ENCODE measurements at regions not wholly inside any gene's neighbourhood (a gene's known extent, or its start where the extent isn't known, plus 50 kb on each side); places are given as distances from the start of the nearest gene placed in this dataset.

DNA sequence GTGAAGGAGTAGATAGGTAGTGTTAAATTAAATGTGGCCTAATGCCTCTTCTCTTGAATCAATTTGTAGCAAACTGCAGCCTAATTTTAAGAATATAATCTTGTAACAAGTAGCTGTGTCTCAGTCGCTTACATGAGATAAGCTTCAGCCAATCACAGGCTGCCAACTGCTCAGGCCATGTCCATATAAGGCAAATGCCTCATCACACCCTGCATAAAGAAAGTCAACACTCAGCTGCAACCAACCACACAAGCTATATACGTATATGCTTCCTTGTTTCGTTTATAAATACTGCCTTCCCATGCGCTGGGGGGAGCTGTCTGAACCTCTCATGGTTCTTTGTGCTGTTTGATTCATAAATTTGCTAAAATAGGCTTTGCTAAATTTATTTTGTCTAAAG lies 476.3 kb downstream of the TRIB2 start:
- Histone ChIP-seq H3K4me1 (ENCODE audit: control insufficient read depth, insufficient read depth, low read length) (no peaks in the 10 kb centered on the region), H3K27ac (ENCODE audit: control insufficient read depth, insufficient read depth) (no peak overlapping the region), H3K4me3 (no peak overlapping the region), H3K9ac (ENCODE audit: control insufficient read depth, insufficient read depth, low read length) (no peak overlapping the region), H3K4me2 (ENCODE audit: control insufficient read depth, insufficient read depth) (no peak overlapping the region), H2AFZ (ENCODE audit: control insufficient read depth, low read depth, low read length) (peak overlapping the region; percentile 40; the same call in 1 of the 2 replicates), H3K27me3 (replicated peaks in 1 of 2; ENCODE audit: control insufficient read depth in 2 of 2, insufficient read depth in 2 of 2, low read length in 1 of 2) (no peaks in the 10 kb centered on the region), H4K20me1 (ENCODE audit: control insufficient read depth, insufficient read depth) (no peaks in the 10 kb centered on the region), H3K36me3 (ENCODE audit: control insufficient read depth in 2 of 2, insufficient read depth in 2 of 2, low read length in 1 of 2) (no peaks in the 10 kb centered on the region), H3K79me2 (ENCODE audit: control insufficient read depth, insufficient read depth, low read length) (no peaks in the 10 kb centered on the region), H3K9me3 (replicated peaks; ENCODE audit: control insufficient read depth, insufficient read depth, low read length) (no peaks in the 10 kb centered on the region)
- in situ Hi-C loops (cut with MboI), result no loop called here
- ChIA-PET POLR2A (no interaction called here), RAD21 (ENCODE audit: unreplicated experiment) (interaction anchor here (0.9 to 1.4 kb wide), 8 partner anchors 9 to 1639 kb away, joined by 3 to 10 read pairs (median 3); no protein-coding TSS in a partner anchor), CTCF (interaction anchor here (0.5 to 1.6 kb wide), 8 partner anchors 9 to 1709 kb away, joined by 3 to 5 read pairs (median 3); no protein-coding TSS in a partner anchor), SMC1A (ENCODE audit: uncharacterized antibody, unreplicated experiment) (interaction anchor here (1.0 to 2.3 kb wide), 3 partner anchors 9 to 692 kb away, joined by 3 to 10 read pairs (median 5); no protein-coding TSS in a partner anchor)
- no peak for FAIRE-seq
- WGBS (ENCODE audit: insufficient coverage, insufficient replicate concordance, low lambda C conversion rate, missing lambda C conversion rate), result 30% methylated on average over 4 of the region's 4 CpGs
- TF ChIP-seq BHLHE40 (IDR thresholded peaks at IDR 0.05; ENCODE audit: borderline replicate concordance in 1 of 2, low read depth in 2 of 2, low read length in 1 of 2) (no peak), YBX1 (IDR thresholded peaks at IDR 0.05) (no peak), SRF (IDR thresholded peaks at IDR 0.05; ENCODE audit: low read depth in 2 of 2, low read length in 2 of 2) (peak; percentile 82 to 96), ZNF24 (IDR thresholded peaks at IDR 0.05) (no peak), CREM (IDR thresholded peaks at IDR 0.05; ENCODE audit: low read depth) (peak; percentile 10; the same call in 1 of the 2 replicates)
- TF ChIP-seq, protein P1, sequence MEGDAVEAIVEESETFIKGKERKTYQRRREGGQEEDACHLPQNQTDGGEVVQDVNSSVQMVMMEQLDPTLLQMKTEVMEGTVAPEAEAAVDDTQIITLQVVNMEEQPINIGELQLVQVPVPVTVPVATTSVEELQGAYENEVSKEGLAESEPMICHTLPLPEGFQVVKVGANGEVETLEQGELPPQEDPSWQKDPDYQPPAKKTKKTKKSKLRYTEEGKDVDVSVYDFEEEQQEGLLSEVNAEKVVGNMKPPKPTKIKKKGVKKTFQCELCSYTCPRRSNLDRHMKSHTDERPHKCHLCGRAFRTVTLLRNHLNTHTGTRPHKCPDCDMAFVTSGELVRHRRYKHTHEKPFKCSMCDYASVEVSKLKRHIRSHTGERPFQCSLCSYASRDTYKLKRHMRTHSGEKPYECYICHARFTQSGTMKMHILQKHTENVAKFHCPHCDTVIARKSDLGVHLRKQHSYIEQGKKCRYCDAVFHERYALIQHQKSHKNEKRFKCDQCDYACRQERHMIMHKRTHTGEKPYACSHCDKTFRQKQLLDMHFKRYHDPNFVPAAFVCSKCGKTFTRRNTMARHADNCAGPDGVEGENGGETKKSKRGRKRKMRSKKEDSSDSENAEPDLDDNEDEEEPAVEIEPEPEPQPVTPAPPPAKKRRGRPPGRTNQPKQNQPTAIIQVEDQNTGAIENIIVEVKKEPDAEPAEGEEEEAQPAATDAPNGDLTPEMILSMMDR (IDR thresholded peaks at IDR 0.05 in 2 of 3, conservative IDR thresholded peaks at IDR 0.05 in 1 of 3; ENCODE audit: control insufficient read depth in 2 of 3, extremely low read depth in 1 of 3, insufficient read depth in 1 of 3, low read depth in 3 of 3, low read length in 3 of 3), result peak in 2 of 3 experiments; percentile 7 to 11; a peak in 1 of 6 replicates
- ATAC-seq, result peak; percentile 92
- DNase-seq (ENCODE audit: low read depth, low spot score), result no peak
- no TSS peak for BruUV-seq (replicated peaks)
- intact Hi-C loops (cut with micrococcal nuclease; ENCODE audit: unreplicated experiment), result loop anchor here (5.0 to 10.0 kb wide), 5 partner anchors 136 to 1712 kb away; no protein-coding TSS in a partner anchor
